HFF-Myc (cell line): ENCODE measurements at regions not wholly inside any gene's neighbourhood (a gene's known extent, or its start where the extent isn't known, plus 50 kb on each side); places are given as distances from the start of the nearest gene placed in this dataset.
"Not testable (repeated sequence)": the region's sequence is repeated elsewhere in the genome, so short reads cannot be mapped to it uniquely, and the experiment has no call there.

Experiments used
- DNase-seq: peaks from one replicate; pipeline ENCODE4 v3.0.0-alpha.2; 2011; ENCODE audit warnings: low read depth; ENCODE audit errors: extremely low read depth
- H3K4me3 ChIP-seq: replicated peaks from 2 replicates; pipeline ENCODE4 v1.5.1; 2011; ENCODE audit warnings: low read depth, mild to moderate bottlenecking, control low read depth, low read length
- TF ChIP-seq, protein P1 (sequence below): IDR thresholded peaks from 2 replicates; pipeline ENCODE4 v1.5.1; 2012; ENCODE audit warnings: mild to moderate bottlenecking, low read depth, low read length, control low read depth; ENCODE audit errors: missing control alignments

DNA sequence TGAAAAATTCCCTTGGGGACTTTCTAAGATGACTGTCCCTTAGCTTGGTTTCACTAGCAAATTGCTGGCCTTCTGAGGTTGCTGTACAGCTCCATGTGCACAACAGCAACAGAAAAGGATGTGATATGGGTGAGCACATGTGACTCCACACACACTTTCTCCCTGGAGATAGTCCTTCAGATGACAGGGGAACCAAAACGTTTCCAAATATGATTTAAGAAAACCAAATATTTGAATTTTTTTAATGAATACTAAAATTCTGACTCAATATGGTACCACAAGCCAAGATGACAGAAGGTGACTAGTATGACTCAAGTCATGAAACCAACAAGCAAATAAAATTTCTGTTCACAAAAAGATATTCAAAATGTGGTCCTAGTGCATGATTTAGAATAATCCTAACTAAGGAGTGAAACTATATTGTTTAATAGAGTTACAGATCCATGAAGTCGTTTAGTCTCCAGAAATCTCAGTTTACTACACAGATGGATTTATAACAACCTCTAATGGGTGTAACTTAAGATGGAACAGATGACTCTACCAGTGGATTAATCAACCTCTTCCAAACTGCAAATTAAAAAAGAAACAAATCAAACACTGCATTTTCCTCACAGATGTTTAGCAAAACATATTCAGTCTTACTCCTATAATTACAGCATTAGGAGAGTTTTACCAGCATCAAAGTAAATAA lies 144.8 kb upstream of the PIK3R1 start:
- TF ChIP-seq, protein P1, sequence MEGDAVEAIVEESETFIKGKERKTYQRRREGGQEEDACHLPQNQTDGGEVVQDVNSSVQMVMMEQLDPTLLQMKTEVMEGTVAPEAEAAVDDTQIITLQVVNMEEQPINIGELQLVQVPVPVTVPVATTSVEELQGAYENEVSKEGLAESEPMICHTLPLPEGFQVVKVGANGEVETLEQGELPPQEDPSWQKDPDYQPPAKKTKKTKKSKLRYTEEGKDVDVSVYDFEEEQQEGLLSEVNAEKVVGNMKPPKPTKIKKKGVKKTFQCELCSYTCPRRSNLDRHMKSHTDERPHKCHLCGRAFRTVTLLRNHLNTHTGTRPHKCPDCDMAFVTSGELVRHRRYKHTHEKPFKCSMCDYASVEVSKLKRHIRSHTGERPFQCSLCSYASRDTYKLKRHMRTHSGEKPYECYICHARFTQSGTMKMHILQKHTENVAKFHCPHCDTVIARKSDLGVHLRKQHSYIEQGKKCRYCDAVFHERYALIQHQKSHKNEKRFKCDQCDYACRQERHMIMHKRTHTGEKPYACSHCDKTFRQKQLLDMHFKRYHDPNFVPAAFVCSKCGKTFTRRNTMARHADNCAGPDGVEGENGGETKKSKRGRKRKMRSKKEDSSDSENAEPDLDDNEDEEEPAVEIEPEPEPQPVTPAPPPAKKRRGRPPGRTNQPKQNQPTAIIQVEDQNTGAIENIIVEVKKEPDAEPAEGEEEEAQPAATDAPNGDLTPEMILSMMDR, result no peak
- no peak overlapping the region for H3K4me3 ChIP-seq
- no peak for DNase-seq

DNA sequence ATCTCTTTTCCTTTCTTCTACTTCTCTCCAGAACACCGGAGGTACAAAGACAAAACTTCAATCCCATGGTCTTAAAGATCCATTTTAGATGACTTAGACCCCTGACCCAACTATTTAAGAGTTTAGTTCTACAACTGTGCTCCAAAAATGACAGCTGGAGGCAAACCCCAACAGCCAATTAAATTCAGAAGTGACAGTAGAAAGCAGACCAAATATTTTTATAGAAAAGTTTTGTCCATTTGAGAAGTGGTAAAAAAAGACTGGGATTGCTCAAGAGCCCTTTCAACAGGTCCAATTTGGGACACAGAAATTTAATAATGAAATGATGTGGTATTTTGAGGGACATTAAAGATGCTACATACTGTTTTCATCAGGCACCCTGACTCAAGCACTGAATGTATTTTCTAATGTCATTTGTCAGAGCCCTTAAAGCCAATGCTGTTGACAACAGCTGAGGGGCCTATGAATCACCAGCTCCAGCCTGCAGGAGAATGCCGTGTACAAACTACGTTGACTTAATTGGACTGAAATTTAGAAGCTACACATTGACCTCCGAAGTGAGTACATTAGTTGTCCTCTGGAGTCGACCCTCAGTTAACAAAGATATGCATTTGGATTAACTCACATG lies 147.5 kb upstream of the PIK3R1 start:
- DNase-seq, result no peak
- H3K4me3 ChIP-seq, result no peak overlapping the region
- TF ChIP-seq, protein P1, result no peak

DNA sequence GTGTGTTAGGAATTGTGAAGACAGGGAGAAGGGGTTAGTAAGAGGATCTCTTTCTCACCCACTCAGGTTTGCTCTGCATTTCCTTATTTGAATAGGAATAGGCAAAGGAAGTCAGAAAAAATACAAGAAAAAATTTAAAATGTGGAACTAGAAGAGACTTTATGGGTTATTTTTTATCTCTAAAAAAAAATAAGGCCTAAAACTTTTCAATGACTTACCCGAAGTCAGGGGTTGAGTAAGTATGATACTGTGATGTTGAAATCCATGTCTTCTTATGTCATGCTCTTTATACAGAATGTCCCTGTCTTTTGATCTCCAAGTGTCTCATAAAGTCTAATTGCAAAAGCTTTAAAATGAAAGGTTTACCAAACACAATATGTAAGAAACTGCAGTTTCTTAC lies 148.3 kb upstream of the PIK3R1 start:
- no peak overlapping the region for H3K4me3 ChIP-seq
- TF ChIP-seq, protein P1, result no peak

DNA sequence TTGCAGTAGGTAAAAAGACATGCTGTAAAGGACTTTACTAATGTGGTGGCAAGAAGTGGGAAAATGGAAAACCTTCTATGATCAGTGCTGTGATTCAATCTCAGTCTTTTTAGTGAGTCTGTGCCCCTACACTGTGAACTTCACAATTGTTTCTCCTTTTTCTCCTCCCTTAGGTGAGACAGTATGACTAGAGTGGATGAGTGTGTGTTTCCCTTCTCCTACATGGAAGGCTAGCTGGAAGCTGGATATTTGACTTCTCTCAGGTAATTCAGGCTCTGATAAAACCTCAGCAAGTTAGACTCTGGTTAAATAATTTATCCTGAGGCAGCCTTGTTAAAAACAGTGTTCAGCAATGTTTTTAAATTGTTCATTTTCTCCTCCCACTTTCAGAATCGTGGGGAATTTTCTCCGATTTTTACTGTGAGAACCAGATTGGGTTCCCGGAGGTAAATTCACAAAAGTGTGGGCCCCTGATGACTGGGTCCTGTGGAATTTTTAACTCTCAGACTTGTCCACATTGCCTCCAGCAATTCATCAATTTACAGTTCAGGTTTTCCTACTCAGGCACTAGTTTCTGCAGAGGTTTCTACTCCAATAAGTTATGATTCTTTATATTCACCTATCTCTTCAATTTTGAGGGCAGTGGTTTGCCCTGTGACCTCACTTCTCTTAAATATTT lies 149.1 kb upstream of the PIK3R1 start:
- TF ChIP-seq, protein P1, result no peak
- no peak overlapping the region for H3K4me3 ChIP-seq
- DNase-seq, result no peak

More for the DNA sequence above, 148.3 kb upstream of the PIK3R1 start:
- DNase-seq, result no peak

DNA sequence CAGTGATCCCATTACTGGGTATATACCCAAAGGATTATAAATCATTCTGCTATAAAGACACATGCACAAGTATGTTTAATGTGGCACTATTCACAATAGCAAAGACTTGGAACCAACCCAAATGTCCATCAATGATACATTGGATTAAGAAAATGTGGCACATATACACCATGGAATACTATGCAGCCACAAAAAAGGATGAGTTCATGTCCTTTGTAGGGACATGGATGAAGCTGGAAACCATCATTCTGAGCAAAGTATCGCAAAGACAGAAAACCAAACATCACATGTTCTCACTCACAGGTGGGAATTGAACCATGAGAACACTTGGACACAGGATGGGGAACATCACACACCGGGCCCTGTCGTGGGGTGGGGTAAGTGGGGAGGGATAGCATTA lies 150.2 kb upstream of the PIK3R1 start:
- not testable (repeated sequence) for H3K4me3 ChIP-seq, DNase-seq

DNA sequence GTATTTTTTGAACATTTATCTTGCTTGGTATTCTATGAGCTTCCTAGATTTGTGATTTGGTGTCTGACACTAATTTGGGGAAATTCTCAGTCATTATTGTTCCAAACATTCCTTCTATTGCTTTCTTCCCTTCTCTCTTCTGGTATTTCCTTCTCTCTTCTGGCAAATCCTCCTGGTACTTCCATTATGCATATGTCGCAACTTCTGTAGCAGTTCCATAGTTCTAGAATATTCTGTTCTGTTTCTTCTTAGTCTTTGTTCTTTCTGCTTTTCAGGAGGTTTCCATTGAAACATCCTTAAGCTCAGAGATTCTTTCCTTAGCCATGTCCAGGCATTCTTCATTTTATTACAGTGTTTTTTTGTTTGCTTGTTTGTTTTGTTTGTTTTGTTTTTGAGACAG lies 155.2 kb upstream of the PIK3R1 start:
- H3K4me3 ChIP-seq, result no peak overlapping the region
- DNase-seq, result no peak
- TF ChIP-seq, protein P1, result no peak

DNA sequence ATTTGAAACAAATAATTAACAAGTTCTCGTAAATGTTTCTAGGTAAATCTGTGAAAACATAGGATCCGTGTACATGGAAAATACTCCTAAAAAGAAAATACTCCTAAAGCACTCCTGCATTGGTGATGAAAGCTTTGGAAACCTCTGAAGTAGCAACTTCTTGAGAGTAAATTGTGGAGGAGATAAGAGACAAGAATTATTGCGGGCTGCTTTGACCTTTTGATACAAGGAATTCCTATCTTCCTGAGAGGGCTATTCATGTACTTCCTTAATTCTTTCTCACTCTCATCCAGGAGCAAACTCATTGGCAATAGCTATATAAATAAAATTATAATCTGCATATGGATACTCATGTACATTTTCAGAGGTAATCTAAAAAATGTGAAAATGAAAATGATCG lies 158.4 kb upstream of the PIK3R1 start:
- TF ChIP-seq, protein P1, result no peak
- no peak overlapping the region for H3K4me3 ChIP-seq
- no peak for DNase-seq
